NCI-H187 treated with DMSO at 0.1 percent for 48 hours (cell line): ENCODE measurements at regions not wholly inside any gene's neighbourhood (a gene's known extent, or its start where the extent isn't known, plus 50 kb on each side); places are given as distances from the start of the nearest gene placed in this dataset.

Experiments
- DNase-seq: peaks from one replicate; lab custom pipeline; 2025; lab: John Stamatoyannopoulos, UW

DNA sequence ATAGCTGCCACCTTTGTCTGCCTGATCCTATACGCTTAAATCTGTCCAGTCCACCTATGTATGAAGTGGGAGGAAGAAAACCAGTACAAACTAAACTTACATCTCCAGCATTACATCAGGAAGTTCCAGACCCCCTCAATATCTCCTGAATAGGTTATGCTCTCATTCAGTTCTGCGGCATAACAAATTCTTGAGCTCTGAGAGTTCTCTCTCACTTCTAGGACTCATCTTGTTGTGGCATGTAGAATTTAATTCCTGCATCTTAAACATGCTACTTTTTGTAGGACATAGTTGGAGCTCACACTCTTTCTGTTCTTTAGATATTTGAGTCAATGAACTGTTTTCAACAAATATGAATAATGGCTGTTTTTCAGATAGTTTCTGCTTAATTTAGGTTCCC, 662.5 kb downstream of the CDH11 start:
- no peak for DNase-seq

DNA sequence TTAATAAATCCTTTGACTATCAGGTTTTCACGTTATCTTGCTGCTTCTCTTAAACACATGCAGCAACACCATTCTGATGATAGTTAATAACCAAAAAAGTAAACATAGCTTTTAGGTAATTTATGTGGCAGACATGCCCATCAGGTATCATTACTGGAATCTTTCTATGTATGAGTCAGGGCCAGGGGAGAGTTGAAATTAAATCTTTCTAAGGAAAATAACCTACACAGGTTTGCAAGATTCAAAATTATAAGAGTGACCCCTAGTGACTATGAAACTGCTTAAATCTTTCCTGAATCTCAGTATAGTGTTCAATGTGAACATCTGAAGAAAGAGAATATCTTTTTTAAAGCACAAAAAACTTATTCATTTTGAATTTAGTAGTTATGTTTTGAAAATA, 666.6 kb downstream of the CDH11 start:
- no peak for DNase-seq

DNA sequence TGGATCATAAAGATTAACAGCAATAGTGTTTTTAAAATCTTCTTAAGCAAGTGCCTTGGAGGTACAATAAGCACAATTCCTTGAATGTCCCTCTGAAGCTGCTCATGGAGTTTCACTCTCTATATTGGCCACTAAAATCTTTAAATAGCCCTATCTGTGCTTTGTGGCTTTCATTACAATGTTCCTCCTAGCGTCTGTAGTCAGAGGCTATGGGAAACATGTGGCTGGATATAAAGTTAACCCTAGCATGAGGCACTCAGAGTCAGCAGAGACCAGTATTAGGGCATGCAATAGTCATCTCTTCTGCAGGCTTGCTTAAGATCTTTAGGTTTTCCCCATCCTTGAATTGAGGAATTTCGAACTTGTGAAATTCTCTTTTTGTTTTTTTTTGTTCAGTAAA, 668.2 kb downstream of the CDH11 start:
- DNase-seq = no peak

DNA sequence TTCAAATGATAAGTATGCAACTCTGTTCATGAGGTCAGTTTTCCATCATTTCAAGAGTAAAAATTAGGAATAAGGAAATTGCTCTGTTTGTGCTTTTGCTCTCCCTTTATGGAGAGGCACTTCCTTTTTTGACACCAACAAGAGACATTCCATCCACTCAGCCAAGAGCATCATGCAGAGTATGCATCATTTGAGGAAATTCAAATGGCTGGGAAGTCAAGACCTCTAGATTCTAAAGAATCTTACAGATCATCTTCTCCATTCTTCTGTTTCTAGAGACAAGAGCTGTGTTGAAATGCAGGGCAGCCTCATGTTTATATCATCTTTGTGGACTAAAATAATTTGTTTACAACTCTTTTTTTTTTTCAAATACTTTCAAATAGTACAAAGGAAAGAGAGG, 669.4 kb downstream of the CDH11 start:
- DNase-seq = no peak

DNA sequence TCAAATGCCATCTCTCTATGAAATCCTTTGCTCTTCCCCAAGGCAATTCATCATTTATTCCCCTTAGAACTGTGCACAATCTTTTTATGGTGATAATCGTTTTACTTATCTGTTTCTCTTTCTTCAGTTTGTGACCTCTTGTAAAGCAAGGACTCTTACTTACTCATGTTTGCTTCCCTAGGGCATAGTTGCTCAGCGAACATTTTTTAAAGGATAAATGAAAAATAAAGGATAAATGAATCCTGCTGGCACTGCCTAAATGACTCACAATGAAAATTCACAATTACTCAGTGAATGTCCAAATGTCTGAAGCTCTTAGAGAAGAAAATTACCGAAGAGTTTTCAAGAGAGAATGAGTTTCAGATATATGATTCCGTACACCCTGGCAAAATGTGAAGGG, 671.7 kb downstream of the CDH11 start:
- DNase-seq = no peak

DNA sequence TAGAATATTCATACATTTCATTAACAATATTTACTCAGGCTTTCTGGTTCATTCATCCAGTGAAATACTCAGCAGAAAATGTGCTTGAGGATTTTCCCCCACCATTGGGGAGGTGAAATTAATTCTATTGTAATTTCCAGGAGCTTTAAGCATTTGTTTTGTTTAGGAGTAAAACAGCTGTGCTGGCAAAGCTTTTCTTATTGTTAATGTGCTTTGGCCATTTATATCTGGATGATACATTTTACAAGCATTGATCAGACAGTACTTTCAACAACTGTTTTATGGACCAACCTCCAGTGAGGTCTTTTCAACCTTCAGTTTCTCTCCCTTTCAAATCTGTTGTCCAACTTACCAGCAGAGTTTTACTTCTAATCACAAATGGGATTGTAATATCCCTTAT, 672.4 kb downstream of the CDH11 start:
- DNase-seq = no peak

DNA sequence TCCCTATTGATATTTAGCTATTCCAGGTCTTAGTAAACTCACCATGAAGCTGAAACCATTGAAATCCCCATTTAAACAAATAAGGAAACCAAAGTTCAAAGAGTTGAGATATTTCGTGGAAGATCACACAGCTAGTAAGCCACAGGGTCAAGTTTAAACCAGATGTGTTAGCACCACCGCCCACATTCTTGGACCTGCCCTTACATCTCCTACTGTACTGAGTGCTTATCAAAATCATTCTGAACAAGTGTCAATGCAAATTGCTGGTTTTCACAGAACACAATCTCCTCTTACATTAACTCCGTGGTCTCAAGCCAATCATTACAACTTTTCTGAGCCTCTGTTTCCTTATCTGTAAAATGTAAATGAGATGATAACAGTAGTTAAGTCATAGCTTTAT, 676.2 kb downstream of the CDH11 start:
- DNase-seq = no peak

DNA sequence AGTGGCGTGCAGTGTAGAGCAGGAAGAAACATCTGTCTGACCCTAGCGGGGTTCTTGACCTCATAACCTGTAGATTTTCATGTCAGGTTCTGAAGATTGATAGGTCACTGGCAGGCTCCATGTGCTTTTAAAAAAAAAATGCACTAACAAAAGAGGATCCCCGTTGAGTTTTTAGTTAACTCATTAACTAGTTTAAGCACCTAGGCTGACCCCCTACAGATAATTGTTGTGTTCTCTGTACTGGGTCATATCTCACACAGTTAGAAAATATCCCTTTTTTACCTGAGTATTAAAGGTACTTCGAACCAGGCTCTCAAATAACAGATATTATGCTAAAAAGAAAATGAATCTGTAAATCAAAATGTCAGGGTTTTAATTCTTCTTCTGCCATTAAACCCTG, 676.6 kb downstream of the CDH11 start:
- DNase-seq = no peak

DNA sequence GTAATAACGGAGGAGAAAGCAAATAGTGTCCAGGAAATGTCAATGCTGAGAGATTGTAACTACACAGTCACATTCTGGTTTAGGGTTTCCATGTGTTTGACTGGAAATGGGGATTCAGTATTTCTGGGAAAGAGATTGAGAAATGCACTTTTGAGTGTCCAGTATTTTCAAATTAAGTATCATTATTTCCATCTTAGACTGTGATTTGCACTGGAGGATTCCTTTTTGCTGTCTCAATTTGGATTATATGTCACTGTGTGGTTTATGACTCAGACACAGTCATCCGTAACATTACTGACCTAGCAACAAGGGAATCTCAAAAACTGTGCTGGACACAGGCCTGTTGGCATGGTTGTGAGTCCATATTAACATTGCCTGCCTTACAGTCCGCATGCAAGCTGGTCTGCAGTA, 681.4 kb downstream of the CDH11 start:
- DNase-seq = no peak

DNA sequence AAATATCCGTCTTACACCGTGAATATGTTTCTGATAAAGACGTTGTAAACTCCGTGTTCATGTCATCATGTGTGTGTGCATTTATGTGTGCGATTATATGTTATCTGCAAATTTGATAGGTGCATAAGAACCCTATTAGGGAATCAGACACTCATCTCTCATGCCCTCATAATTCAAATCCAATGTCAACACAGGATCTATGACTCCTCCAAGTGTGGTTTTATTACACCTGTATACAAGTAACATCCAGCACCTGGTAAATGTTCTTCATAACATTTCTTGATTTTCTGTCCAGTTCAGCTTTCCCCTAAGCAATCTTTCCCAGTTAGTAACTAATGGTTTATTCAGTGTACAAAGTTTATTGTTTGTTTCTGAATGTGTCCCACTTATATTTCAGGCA, 681.9 kb downstream of the CDH11 start:
- no peak for DNase-seq

DNA sequence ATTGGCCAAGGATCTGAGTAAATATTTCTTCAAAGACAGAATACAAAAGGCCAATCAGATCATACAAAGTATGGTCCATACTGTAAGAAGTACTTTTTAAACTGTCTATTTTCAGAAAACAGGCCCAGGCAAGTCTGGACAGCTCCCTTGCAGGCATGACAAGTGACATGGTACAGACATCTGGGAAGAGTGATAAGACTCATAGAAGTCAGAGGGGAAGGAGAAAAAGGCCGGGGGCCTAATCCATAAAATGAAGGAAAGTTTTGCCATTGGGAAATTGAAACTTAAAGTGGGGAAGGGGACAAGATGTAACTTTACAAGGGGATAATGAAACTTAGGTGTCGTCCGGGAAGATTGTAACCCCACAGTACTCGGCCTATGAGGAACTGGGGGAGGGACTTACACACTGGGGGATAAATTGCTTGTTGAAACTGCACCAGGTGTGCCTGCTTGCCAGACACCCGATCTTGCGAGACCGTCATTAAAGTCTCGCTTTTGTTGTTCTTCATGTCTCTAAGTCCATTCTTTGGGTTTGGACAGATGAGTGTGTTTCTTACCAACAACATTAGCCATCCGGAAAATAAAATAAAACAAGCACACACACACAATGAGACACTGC, 684.0 kb downstream of the CDH11 start:
- no peak for DNase-seq

DNA sequence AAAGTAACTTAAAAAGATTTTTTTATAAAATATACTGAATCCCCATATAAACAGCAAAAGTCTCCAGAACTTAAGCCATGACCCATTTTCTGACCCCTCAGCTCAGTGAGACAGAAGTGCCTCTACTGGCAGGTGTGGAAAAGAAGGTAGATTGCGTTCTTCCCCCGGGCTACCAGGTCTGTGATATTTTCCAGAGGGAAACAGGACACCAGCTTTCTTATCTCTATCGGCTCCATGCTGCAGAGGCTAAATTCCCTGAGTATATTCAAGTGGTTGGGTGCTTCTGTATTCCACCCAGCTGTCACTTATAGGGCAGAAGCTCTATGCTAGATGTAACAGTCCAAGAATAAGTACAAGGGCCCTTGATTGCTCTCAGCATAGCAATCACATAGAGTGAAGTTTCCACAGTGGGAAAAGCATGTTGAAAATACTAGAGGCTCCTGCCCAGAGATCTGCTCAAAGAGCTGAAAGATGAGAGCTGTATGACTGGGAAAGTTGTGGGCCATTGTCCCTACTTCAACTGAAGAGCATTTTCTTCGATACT, 687.3 kb downstream of the CDH11 start:
- peak; percentile 29 for DNase-seq

DNA sequence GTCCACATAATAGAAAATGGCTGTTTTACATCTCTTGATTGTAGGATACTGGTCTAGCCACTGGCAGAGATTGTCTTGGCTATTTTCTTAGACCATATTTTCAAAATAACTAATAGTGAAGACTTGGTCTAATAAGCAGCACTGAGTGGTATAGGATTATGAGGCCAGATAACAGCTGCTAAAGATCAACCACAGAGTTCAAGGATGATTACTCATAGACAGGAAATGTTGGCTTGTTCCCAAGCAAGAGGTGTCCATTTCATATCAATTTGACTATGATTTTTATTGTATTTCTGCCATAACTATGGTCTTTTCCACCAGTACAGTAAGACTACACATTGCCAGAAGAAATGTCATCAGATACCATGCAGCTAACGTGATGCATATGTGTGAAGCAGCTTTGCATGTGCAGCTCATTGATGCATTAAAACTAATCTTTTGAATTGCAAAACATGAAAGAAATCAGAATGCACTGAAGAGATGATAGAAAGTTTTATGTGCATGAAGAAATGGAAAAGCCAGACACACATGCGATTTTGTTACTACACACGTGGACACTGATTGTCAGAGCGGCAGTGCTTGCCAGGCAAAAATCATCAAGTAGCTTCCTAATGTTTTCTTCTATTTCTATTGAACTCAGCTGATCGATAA, 693.3 kb downstream of the CDH11 start:
- DNase-seq = no peak

DNA sequence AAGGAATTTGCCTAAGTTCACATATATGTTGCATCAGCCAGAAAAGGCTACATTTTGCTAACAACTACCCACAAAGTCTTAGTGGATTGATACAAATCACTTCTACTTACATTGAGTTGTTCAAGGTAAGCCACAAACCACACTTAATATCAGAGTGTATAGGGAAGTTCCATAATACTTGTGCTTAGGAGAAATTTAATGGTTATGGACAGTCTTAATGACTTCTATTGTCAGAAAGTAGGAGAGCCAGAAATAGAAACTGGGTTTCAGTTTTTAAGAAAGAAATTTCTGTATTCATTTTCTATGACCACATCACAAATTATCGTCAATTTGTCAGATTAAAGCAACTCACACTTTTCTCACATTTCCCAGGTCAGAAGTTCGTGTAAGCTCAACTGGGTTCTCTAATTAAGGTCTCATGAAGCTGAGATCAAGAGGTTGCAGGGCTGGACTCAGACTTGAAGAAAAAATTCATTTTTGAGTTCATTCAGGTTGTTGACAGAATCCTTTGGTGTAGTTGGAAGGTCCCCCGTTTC, 695.7 kb downstream of the CDH11 start:
- DNase-seq = no peak

DNA sequence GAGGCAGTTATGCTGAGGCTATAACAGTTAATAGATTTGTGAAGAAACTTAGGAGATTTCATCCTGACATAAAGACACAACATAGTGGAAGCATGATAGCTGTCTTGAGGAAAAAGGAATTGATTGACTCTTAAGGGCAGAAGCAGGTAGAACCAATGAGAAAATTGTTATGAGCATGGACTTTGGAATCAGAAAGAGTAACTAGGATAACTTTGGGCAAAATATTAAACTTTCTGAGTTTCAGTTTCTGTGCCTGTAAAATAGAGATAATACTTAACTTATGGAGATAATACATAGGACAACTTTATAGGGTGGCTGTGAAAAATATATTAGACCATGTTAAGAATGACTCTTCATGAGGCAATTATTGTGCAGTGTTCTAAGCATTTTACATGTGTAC, 696.5 kb downstream of the CDH11 start:
- DNase-seq = no peak

DNA sequence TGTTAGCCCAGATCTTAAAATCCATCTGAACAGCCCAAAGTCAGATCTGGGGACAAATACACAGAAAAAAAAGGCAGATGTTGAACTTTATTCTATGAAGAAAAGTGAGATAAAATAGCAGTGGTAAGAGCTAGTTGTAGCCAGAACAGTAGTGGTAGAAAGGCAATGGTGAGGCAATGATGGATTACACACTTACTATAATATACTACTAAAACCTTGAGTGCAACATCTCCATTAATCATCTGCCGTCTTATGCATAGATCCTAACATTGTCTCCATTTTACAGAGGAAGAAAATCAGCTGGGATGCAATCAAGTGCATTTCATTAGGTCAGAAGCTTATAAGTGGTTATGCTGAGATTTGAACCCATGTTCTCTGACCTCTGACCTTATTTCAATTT, 699.6 kb downstream of the CDH11 start:
- DNase-seq = no peak

DNA sequence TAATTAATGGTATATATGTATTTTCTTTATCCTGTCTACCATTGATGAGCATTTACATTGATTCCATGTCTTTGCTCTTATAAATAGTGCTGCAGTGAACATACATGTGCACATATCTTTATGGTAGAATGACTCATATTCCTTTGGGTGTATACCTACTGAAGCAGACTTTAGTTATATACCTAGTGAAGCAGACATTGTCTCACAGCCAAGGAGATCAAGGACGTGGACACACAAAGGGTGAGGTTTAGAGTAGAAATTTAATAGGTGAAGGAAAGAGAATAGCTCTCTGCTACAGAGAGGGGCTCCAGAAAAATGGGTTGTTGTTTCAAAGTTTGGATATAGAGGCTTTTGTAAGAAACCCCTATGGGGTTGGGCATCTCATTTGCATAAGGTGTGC, 700.3 kb downstream of the CDH11 start:
- no peak for DNase-seq

DNA sequence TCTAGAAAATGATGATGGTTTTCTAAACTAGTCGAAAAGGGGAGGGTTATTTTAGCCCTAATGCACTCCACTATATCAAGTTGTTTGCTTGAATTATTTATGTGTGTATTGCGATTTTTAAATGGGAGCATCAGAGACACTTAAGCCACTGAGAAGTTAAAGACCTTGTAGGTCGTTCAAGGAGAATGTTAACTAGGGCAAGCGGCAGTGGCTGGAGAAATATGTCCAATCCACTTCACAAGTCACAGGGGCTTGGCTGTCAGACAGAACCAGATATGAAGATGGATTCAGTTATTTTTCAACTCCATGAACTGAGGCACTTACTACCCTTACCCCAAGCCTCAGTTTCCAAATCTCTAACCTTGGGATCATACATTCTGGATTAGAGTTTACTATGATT, 702.0 kb downstream of the CDH11 start:
- no peak for DNase-seq

DNA sequence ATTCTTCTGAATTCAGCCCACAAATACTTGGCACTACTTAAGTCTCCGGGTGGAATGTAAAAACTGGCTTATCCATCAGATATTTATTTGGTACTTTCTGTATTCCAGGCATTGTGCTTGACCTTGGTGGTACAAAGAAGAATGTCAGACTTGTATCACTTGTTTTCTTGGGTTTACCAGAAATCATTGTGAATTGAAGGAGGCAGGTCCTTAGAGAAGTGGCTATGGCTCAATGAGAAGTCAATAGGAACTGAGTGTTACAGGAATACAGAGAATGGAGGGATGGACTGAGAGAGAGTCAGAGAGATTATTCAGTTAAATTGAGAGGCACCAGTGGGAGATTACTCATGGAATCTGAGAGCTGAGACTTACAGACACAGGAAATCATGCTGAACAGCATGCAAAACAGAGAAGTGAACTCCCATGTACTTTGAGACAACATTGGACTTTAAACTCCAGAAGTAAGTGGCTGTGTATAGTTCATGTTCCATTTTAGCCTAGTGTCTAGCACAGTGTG, 704.1 kb downstream of the CDH11 start:
- DNase-seq = no peak

DNA sequence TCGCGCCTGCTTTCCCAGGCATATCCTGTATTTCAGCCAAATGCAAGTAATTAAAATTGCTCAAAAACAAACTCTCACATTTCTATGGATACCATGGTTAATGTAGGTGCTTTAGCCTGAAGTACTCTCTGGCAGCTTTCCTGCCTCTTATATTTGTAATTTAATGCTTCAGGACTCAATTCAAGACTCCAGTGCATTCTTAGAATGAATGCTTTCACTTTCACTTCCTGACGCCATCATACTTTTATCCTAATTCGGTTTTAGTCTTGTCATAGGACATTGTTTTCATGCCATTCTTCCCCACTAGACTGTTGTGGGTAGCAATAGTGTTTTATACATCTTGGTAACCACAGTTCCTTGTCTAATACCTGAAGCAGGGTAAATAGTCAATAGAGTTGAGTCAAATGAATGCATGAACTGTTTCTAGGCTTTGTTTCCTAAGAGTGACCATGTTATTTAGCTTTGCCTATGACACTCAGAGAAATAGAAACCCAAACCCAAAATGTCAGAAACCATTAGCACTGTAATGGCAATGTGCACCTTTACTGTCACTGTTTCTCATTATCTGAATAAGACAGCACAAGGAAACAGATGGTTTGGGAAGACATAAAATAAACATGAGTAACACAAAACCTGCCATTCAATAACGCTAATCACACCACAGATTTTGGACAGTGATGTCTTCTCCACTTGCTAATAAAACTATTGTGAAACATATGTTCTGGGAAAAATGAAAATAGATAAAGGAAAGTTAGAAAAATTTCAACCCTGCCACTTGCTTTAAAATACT, 705.5 kb downstream of the CDH11 start:
- peak; percentile 23 for DNase-seq

DNA sequence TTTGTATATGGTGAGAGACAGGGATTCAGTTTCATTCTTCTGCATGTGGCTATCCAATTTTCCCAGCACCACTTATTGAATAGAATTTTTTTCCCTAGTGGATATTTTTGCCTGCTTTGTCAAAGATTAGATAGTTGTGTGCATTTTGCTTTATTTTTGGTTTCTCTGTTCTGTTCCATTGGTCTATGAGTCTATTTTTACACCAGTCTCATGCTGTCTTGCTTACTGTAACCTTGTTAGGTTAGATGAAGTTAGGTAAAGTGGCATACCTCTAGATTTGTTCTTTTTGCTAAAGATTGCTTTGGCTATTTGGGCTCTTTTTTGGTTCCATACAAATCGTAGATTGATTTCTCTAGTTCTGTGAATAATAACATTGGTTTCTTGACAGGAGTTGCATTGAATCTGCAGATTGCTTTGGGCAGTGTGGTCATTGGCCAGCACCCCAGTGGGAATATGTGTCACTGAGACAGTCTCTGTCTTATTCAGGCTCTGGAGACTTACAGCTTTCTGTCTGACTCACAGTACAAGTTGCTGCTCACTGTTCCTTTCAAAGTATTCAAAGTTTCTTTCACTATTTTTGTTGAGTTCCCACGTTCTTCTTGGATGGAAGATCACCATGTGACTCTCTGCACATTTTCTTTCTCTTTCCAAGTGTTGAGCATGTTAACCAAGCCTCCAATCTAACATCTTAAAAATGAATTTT, 709.1 kb downstream of the CDH11 start:
- no peak for DNase-seq

DNA sequence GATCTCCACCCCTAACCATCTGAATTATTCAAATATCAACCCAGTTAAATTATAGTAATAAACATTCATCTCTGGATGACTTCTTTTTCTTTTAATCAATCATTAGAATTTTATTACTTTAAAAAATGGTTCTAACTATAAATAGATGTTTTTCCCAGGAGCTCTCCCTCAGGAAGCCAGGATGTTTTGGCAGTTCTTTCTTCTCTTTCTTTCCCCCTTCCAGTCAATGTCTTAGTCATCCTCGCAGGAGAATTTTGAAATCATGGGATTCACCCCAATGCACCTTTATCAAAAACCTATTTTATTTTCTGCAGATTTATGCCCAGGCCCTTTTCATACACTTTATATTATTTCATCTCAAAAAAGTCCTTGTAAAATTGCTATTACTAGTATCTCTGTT, 711.6 kb downstream of the CDH11 start:
- DNase-seq = no peak
